Epithelial cell of proximal tubule (primary cell): ENCODE measurements at regions not wholly inside any gene's neighbourhood (a gene's known extent, or its start where the extent isn't known, plus 50 kb on each side); places are given as distances from the start of the nearest gene placed in this dataset.
A peak's percentile ranks its signal among the peaks of the same experiment; 100 is the strongest.
"Not testable (repeated sequence)": the region's sequence is repeated elsewhere in the genome, so short reads cannot be mapped to it uniquely, and the experiment has no call there.

ENCODE experiments used
- DNase-seq: peaks from one replicate; pipeline ENCODE4 v3.0.0-alpha.2; 2011; ENCODE audit warnings: low read depth
- H3K4me3 ChIP-seq: 2 replicates; pipeline ENCODE4 v1.5.1; 2011; ENCODE audit warnings: low read depth, mild to moderate bottlenecking, low read length
- CTCF ChIP-seq: conservative IDR thresholded peaks from 2 replicates; pipeline ENCODE4 v1.5.1; 2012; ENCODE audit warnings: low read depth, mild to moderate bottlenecking, low read length

DNA sequence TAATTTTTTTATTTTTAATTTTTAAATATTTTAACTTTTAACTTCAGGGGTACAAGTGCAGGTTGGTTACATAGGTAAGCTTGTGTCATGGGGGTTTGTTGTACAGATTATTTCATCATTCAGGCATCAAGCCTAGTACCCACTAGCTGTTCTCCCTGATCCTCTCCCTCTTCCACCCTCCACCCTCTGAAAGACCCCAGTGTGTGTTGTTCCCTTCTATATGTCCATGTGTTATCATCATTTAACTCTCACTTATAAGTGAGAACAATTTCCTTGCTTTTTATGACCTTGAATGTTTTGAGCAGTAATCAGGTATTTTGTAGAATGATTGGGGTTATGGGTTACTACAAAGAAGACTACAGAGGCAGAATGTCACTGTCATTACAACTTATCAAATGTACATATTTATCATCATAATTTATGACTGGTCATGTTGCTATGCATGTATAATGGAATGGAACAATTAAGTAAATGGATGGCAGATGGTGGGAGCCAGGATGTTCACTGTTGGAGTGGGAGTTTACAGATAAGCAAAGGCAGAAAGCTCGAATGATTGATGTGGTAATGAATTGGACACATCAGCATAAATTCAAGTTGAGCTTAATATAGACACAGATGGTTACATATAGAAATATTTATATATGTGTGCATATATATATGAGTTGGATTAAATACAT lies 563.8 kb upstream of the ROBO1 start:
- no peak overlapping the region for H3K4me3 ChIP-seq
- DNase-seq: no peak
- no peak for TF ChIP-seq CTCF

GRCh38 chr3:80314541-80314940 lies 546.7 kb upstream of the ROBO1 start:
- DNase-seq, H3K4me3 ChIP-seq: not testable (repeated sequence)

GRCh38 chr3:80308637-80309036 lies 540.8 kb upstream of the ROBO1 start:
- H3K4me3 ChIP-seq: no peak overlapping the region
- peak; percentile 11 for TF ChIP-seq CTCF
- DNase-seq: no peak

DNA sequence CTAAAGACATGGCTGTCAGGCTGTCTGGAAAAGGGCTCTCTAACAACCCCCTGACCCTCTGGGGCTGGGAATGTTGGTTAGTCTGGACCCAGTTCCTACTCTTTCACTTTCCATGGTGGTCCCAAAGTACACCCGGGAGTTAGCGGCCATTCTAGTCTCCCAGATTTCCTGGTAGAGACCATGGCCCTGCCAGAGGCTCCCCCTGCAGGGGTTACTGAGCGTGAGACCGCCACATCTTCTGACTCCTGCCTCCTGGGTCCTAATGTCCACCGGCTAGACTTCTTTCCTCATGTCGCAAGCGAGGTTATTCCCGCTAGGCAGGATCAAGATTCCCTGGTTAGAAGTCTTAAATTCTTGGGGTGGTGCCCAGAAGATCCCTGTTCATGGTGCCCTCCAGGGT lies 540.0 kb upstream of the ROBO1 start:
- DNase-seq: no peak
- TF ChIP-seq CTCF: no peak
- H3K4me3 ChIP-seq: no peak overlapping the region

- H3K4me3 ChIP-seq: no peak overlapping the region
- DNase-seq: no peak
- no peak for TF ChIP-seq CTCF
Observed at GRCh38 chr3:80297720-80298119, 529.9 kb upstream of the ROBO1 start.

DNA sequence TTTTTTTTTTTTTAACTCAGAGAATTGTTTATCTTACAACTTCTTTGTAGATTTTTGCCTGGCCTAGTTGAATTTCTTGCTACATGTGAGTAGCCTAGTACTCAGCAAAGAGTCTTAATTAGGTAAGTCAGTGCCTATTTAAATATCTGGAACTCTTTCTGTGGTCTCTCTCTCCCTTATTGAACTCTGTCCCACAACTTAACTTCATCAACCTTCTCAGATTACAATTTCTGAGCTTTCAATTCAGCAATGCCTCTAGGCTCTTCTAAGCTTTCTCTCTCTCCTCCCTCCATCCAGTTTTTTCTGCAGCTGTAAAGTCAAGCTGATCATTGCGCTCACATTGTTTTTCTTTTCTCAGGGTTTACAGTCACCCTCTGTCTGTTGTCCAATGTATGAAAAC lies 517.6 kb upstream of the ROBO1 start:
- no peak for TF ChIP-seq CTCF
- H3K4me3 ChIP-seq: no peak overlapping the region
- DNase-seq: no peak

GRCh38 chr3:80283783-80284182 lies 516.0 kb upstream of the ROBO1 start:
- no peak for DNase-seq
- H3K4me3 ChIP-seq: no peak overlapping the region
- no peak for TF ChIP-seq CTCF
